Neural progenitor cell (in vitro differentiated cells): ENCODE measurements at regions not wholly inside any gene's neighbourhood (a gene's known extent, or its start where the extent isn't known, plus 50 kb on each side); places are given as distances from the start of the nearest gene placed in this dataset.

Source experiments
- CTCF ChIP-seq: fragments of 200-600 bp; sonication (generic); IDR thresholded peaks from 2 replicates; pipeline ENCODE4 v1.5.1; 2017; ENCODE audit warnings: antibody characterized with exemption, mild to moderate bottlenecking
- EZH2 ChIP-seq: fragments of 200-600 bp; sonication (generic); IDR thresholded peaks from 2 replicates; pipeline ENCODE4 v1.6.1; 2017; ENCODE audit warnings: antibody characterized with exemption, mild to moderate bottlenecking, moderate library complexity
- EZH2phosphoT487 ChIP-seq: fragments of 200-600 bp; sonication (generic); IDR thresholded peaks from 2 replicates; pipeline ENCODE4 v1.6.1; 2017; ENCODE audit warnings: antibody characterized with exemption

- TF ChIP-seq EZH2 (no peak), CTCF (no peak), EZH2phosphoT487 (no peak)
Measured at GRCh38 chr7:356087-356486, 66.1 kb downstream of the FOXL3 start.
